ENCODE measurements at regions not wholly inside any gene's neighbourhood (a gene's known extent, or its start where the extent isn't known, plus 50 kb on each side); places are given as distances from the start of the nearest gene placed in this dataset.

GRCh38 chr2:123456416-123456815 is 568.7 kb upstream of the CNTNAP5 start:
- intact Hi-C loops (cut with DNase I), result no loop called here
- 79 to 91% (median 84%) methylated on average over 2 of the region's 2 CpGs for WGBS, 3 donors
- Histone ChIP-seq H3K27ac (no peak overlapping the region), H3K4me3 (no peak overlapping the region), H3K9me3 (no peaks in the 10 kb centered on the region), H3K4me1 (ENCODE audit: insufficient read depth) (no peaks in the 10 kb centered on the region), H3K36me3 (no peaks in the 10 kb centered on the region), H3K27me3 (no peaks in the 10 kb centered on the region)
- DNase-seq, result no peak
- no peak for TF ChIP-seq CTCF (IDR thresholded peaks at IDR 0.05)
- TF ChIP-seq POLR2A (IDR thresholded peaks at IDR 0.05), result no peak
- TF ChIP-seq EP300 (IDR thresholded peaks at IDR 0.05), result no peak

GRCh38 chr2:123463886-123464285 is 561.2 kb upstream of the CNTNAP5 start:
- Histone ChIP-seq H3K9me3 (no peaks in the 10 kb centered on the region), H3K4me1 (ENCODE audit: insufficient read depth) (no peaks in the 10 kb centered on the region), H3K36me3 (no peaks in the 10 kb centered on the region), H3K4me3 (no peak overlapping the region), H3K27me3 (no peaks in the 10 kb centered on the region), H3K27ac (no peak overlapping the region)
- intact Hi-C loops (cut with DNase I), result no loop called here
- no peak for DNase-seq
- TF ChIP-seq POLR2A (IDR thresholded peaks at IDR 0.05) (no peak), EP300 (IDR thresholded peaks at IDR 0.05) (no peak), CTCF (IDR thresholded peaks at IDR 0.05) (no peak)

GRCh38 chr2:123468071-123468470 is 557.0 kb upstream of the CNTNAP5 start:
- Histone ChIP-seq H3K27ac (no peak overlapping the region), H3K36me3 (no peaks in the 10 kb centered on the region), H3K4me1 (ENCODE audit: insufficient read depth) (no peaks in the 10 kb centered on the region), H3K27me3 (no peaks in the 10 kb centered on the region), H3K9me3 (no peaks in the 10 kb centered on the region), H3K4me3 (no peak overlapping the region)
- intact Hi-C loops (cut with DNase I), result no loop called here
- TF ChIP-seq CTCF (IDR thresholded peaks at IDR 0.05) (no peak), EP300 (IDR thresholded peaks at IDR 0.05) (no peak), POLR2A (IDR thresholded peaks at IDR 0.05) (no peak)
- 0% methylated on average over 1 of the region's 1 CpG for WGBS, 3 donors
- no peak for DNase-seq

GRCh38 chr2:123481406-123481805 is 543.7 kb upstream of the CNTNAP5 start:
- WGBS, 3 donors, result 71 to 76% (median 76%) methylated on average over 3 of the region's 3 CpGs
- no peaks in the 10 kb centered on the region for H3K36me3 ChIP-seq
- no peak overlapping the region for H3K27ac ChIP-seq
- H3K4me3 ChIP-seq, result no peak overlapping the region
- no peaks in the 10 kb centered on the region for H3K9me3 ChIP-seq
- no peaks in the 10 kb centered on the region for H3K27me3 ChIP-seq
- H3K4me1 ChIP-seq (ENCODE audit: insufficient read depth), result no peaks in the 10 kb centered on the region
- no peak for DNase-seq
- TF ChIP-seq CTCF (IDR thresholded peaks at IDR 0.05), result no peak
- TF ChIP-seq POLR2A (IDR thresholded peaks at IDR 0.05), result no peak
- TF ChIP-seq EP300 (IDR thresholded peaks at IDR 0.05), result no peak
- intact Hi-C loops (cut with DNase I), result no loop called here

GRCh38 chr2:123485056-123485455 is 540.0 kb upstream of the CNTNAP5 start:
- Histone ChIP-seq H3K27ac (no peak overlapping the region), H3K36me3 (no peaks in the 10 kb centered on the region), H3K4me3 (no peak overlapping the region), H3K9me3 (no peaks in the 10 kb centered on the region), H3K27me3 (no peaks in the 10 kb centered on the region), H3K4me1 (ENCODE audit: insufficient read depth) (no peaks in the 10 kb centered on the region)
- TF ChIP-seq EP300 (IDR thresholded peaks at IDR 0.05) (no peak), POLR2A (IDR thresholded peaks at IDR 0.05) (no peak), CTCF (IDR thresholded peaks at IDR 0.05) (no peak)
- DNase-seq, result no peak
- intact Hi-C loops (cut with DNase I), result no loop called here
- WGBS, 3 donors, result 58 to 93% (median 70%) methylated on average over 1 of the region's 1 CpG

Measured in ovary (tissue), 7 donors.